Mesenchymal stem cell (in vitro differentiated cells and primary cell): ENCODE measurements at regions not wholly inside any gene's neighbourhood (a gene's known extent, or its start where the extent isn't known, plus 50 kb on each side); places are given as distances from the start of the nearest gene placed in this dataset.

Experiments
- DNase-seq: peaks from one replicate; pipeline ENCODE4 v3.0.0-alpha.2; 2013
- H2AFZ ChIP-seq: one replicate; pipeline ENCODE4 v1.6.1; 2013; ENCODE audit warnings: low read depth, mild to moderate bottlenecking, control low read depth, inconsistent platforms, low read length, moderate library complexity
- H2AK5ac ChIP-seq: 2 replicates; pipeline ENCODE4 v1.6.1; 2013; ENCODE audit warnings: low read length, moderate library complexity, mild to moderate bottlenecking, inconsistent platforms; ENCODE audit not compliant: severe bottlenecking
- H2BK120ac ChIP-seq: one replicate; pipeline ENCODE4 v1.6.1; 2013; ENCODE audit warnings: low read depth, mild to moderate bottlenecking, inconsistent platforms, low read length, moderate library complexity
- H2BK12ac ChIP-seq, 2 experiments: one replicate each; pipeline ENCODE4 v1.6.1; 2013; ENCODE audit warnings: inconsistent platforms in 2 of 2, low read length in 2 of 2, mild to moderate bottlenecking in 2 of 2, moderate library complexity in 2 of 2, control low read depth in 1 of 2
- H2BK15ac ChIP-seq: one replicate; pipeline ENCODE4 v1.6.1; 2013; ENCODE audit warnings: mild to moderate bottlenecking, low read depth, inconsistent platforms; ENCODE audit not compliant: poor library complexity, severe bottlenecking
- H2BK5ac ChIP-seq: 2 replicates; pipeline ENCODE4 v1.6.1; 2013; ENCODE audit warnings: low read depth, mild to moderate bottlenecking, low read length, control low read depth, inconsistent platforms; ENCODE audit not compliant: poor library complexity, severe bottlenecking
- H3K14ac ChIP-seq, 2 experiments: one replicate each; pipeline ENCODE4 v1.6.1; 2013; ENCODE audit warnings: inconsistent platforms in 2 of 2, low read length in 2 of 2, control low read depth in 1 of 2, mild to moderate bottlenecking in 1 of 2, moderate library complexity in 1 of 2
- H3K18ac ChIP-seq, 2 experiments: one replicate each; pipeline ENCODE4 v1.6.1; 2013; ENCODE audit warnings: inconsistent platforms in 2 of 2, low read length in 2 of 2, control low read depth in 1 of 2, low read depth in 1 of 2, mild to moderate bottlenecking in 1 of 2
- H3K23ac ChIP-seq, 2 experiments: one replicate each; pipeline ENCODE4 v1.6.1; 2013; ENCODE audit warnings: inconsistent platforms in 2 of 2, low read length in 2 of 2, mild to moderate bottlenecking in 2 of 2, moderate library complexity in 2 of 2, control low read depth in 1 of 2
- H3K27ac ChIP-seq: 2 replicates; pipeline ENCODE4 v1.5.1; 2013; ENCODE audit warnings: mild to moderate bottlenecking, moderate library complexity, low read length, control low read depth, inconsistent platforms; ENCODE audit not compliant: poor library complexity, severe bottlenecking
- H3K27me3 ChIP-seq, 2 experiments: 2 replicates each; pipeline versions ENCODE4 v1.6.1 to v1.7.0; 2013; ENCODE audit warnings: low read length in 2 of 2, mild to moderate bottlenecking in 2 of 2, moderate library complexity in 2 of 2, control low read depth in 1 of 2, inconsistent platforms in 1 of 2; ENCODE audit not compliant: control insufficient read depth in 1 of 2, insufficient read depth in 1 of 2
- H3K36me3 ChIP-seq, 2 experiments: 2 replicates each; pipeline versions ENCODE4 v1.6.1 to v1.7.0; 2013; ENCODE audit warnings: low read length in 2 of 2, control low read depth in 1 of 2, inconsistent platforms in 1 of 2, low read depth in 1 of 2, mild to moderate bottlenecking in 1 of 2; ENCODE audit not compliant: insufficient read depth in 2 of 2, control insufficient read depth in 1 of 2
- H3K4ac ChIP-seq, 2 experiments: one replicate each; pipeline ENCODE4 v1.6.1; 2013; ENCODE audit warnings: inconsistent platforms in 2 of 2, low read length in 2 of 2, mild to moderate bottlenecking in 2 of 2, moderate library complexity in 2 of 2, control low read depth in 1 of 2, low read depth in 1 of 2
- H3K4me1 ChIP-seq: 2 replicates; pipeline ENCODE4 v1.6.1; 2013; ENCODE audit warnings: low read depth, low read length, control low read depth; ENCODE audit not compliant: control insufficient read depth, insufficient read depth
- H3K4me2 ChIP-seq: 2 replicates; pipeline ENCODE4 v1.6.1; 2013; ENCODE audit warnings: low read length, mild to moderate bottlenecking, inconsistent platforms; ENCODE audit not compliant: poor library complexity, severe bottlenecking
- H3K4me3 ChIP-seq, 2 experiments: 2 replicates each; pipeline versions ENCODE4 v1.5.1 to v1.7.0; 2013; ENCODE audit warnings: low read length in 2 of 2, mild to moderate bottlenecking in 2 of 2, control low read depth in 1 of 2, low read depth in 1 of 2; ENCODE audit not compliant: insufficient read depth in 1 of 2
- H3K79me1 ChIP-seq: replicated peaks from 2 replicates; pipeline ENCODE4 v1.6.1; 2013; ENCODE audit warnings: mild to moderate bottlenecking, control low read depth, low read length, inconsistent platforms; ENCODE audit not compliant: poor library complexity, severe bottlenecking
- H3K9ac ChIP-seq: 2 replicates; pipeline ENCODE4 v1.7.0; 2013; ENCODE audit warnings: mild to moderate bottlenecking, low read length, moderate library complexity
- H3K9me3 ChIP-seq: 2 replicates; pipeline ENCODE4 v1.7.0; 2013; ENCODE audit warnings: mild to moderate bottlenecking, low read length; ENCODE audit not compliant: control insufficient read depth
- H4K8ac ChIP-seq: one replicate; pipeline ENCODE4 v1.6.1; 2013; ENCODE audit warnings: inconsistent platforms, mild to moderate bottlenecking, low read length, moderate library complexity
- H4K91ac ChIP-seq: one replicate; pipeline ENCODE4 v1.6.1; 2013; ENCODE audit warnings: mild to moderate bottlenecking, low read length, inconsistent platforms
- WGBS: methylation state at CpG from one replicate; pipeline ENCODE4 v1.1.7; 2013; ENCODE audit warnings: mixed read lengths; 5-methylcytosine and 5-hydroxymethylcytosine counted together

DNA sequence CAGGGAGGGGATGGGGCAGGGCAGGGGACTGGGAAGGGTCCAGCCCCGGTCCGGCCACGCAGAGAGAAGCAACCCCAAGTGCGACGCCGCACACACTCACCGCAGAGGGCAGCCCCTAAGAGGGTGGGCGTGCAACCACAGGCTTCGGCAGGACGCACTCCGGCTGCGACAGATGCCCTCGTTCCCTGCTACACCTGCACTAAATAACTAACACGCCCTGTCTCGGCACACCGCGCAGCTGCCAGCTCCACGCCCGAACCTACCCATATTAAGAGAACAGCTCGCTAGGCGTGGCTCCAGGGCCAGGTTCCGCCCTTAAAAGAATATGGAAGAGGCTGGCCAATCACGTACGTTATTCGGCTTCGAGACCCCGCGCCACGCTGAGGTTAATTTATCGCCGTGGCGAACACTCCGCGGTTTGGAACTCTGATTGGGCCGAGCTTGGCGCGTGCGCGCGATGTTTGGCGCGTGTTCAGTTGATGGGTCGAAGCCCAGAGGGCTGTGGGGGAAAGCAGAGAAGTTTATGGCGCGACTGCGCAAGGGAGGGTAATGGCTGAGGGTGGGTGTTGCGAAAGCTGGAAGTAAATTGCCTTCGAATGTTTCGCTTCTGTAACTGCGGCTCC, 91.1 kb downstream of the OR13A1 start:
- Histone ChIP-seq H3K9ac (no peak overlapping the region), H2BK5ac (no peak overlapping the region), H4K91ac (no peak overlapping the region), H3K27ac (no peak overlapping the region), H3K4me3 (no peak overlapping the region), H3K4ac (no peak overlapping the region), H3K4me1 (no peaks in the 10 kb centered on the region), H3K79me1 (no peaks in the 10 kb centered on the region), H3K23ac (no peak overlapping the region), H3K27me3 (peaks cover 4 to 31% of the 10 kb centered on the region in 2 experiments), H3K4me2 (no peak overlapping the region), H3K18ac (no peak overlapping the region), H4K8ac (no peak overlapping the region), H2BK120ac (no peak overlapping the region), H2AFZ (no peak overlapping the region), H3K36me3 (no peaks in the 10 kb centered on the region), H3K9me3 (no peaks in the 10 kb centered on the region), H2BK15ac (no peak overlapping the region), H2BK12ac (no peak overlapping the region), H2AK5ac (no peak overlapping the region), H3K14ac (no peak overlapping the region)
- DNase-seq: no peak
- 95% methylated on average over 50 of the region's 50 CpGs for WGBS

- H3K36me3 ChIP-seq: no peaks in the 10 kb centered on the region
- no peak overlapping the region for H4K8ac ChIP-seq
- no peak overlapping the region for H3K4me3 ChIP-seq
- DNase-seq: no peak
- H3K27me3 ChIP-seq: peaks cover 4 to 31% of the 10 kb centered on the region in 2 experiments
- no peak overlapping the region for H2BK12ac ChIP-seq
- 64% methylated on average over 2 of the region's 2 CpGs for WGBS
- no peak overlapping the region for H3K18ac ChIP-seq
- no peak overlapping the region for H2BK5ac ChIP-seq
- H3K23ac ChIP-seq: no peak overlapping the region
- no peaks in the 10 kb centered on the region for H3K79me1 ChIP-seq
- H3K4me2 ChIP-seq: no peak overlapping the region
- H2AFZ ChIP-seq: no peak overlapping the region
- H3K4me1 ChIP-seq: no peaks in the 10 kb centered on the region
- no peak overlapping the region for H3K9ac ChIP-seq
- no peak overlapping the region for H2AK5ac ChIP-seq
- peaks cover 9% of the 10 kb centered on the region for H3K9me3 ChIP-seq
- H2BK15ac ChIP-seq: no peak overlapping the region
- no peak overlapping the region for H2BK120ac ChIP-seq
- no peak overlapping the region for H4K91ac ChIP-seq
- H3K14ac ChIP-seq: no peak overlapping the region
- no peak overlapping the region for H3K4ac ChIP-seq
- H3K27ac ChIP-seq: no peak overlapping the region
Measured at GRCh38 chr10:45227042-45227441, 88.4 kb downstream of the OR13A1 start.

DNA sequence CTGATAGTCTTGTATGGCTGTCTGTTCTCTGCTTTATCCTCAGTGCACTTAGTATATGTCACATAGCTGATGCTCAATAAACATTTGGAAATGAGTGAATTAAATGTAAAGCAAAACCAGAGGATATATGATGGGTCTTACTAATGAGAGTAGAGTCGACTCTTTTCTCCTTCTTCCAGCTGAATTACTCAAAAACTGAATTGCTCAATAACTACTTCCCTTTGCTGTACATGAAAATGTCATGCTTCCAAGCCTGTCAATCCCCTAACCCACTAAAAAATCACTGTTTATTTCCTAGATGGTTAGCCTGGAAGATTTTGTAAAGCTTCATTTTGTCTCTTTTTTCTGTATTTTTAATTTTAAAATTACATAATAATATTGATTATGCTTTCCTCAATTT, 88.0 kb downstream of the OR13A1 start:
- Histone ChIP-seq H2BK15ac (no peak overlapping the region), H2AFZ (no peak overlapping the region), H3K36me3 (no peaks in the 10 kb centered on the region), H3K23ac (no peak overlapping the region), H2BK5ac (no peak overlapping the region), H3K9me3 (peaks cover 9% of the 10 kb centered on the region), H3K4ac (no peak overlapping the region), H2BK120ac (no peak overlapping the region), H3K79me1 (no peaks in the 10 kb centered on the region), H4K91ac (no peak overlapping the region), H3K4me2 (no peak overlapping the region), H3K14ac (no peak overlapping the region), H3K18ac (no peak overlapping the region), H4K8ac (no peak overlapping the region), H3K9ac (no peak overlapping the region), H3K27me3 (peaks cover 4 to 31% of the 10 kb centered on the region in 2 experiments), H3K27ac (no peak overlapping the region), H2AK5ac (no peak overlapping the region), H2BK12ac (no peak overlapping the region), H3K4me3 (no peak overlapping the region), H3K4me1 (no peaks in the 10 kb centered on the region)
- no peak for DNase-seq
- WGBS: 29% methylated on average over 1 of the region's 1 CpG

DNA sequence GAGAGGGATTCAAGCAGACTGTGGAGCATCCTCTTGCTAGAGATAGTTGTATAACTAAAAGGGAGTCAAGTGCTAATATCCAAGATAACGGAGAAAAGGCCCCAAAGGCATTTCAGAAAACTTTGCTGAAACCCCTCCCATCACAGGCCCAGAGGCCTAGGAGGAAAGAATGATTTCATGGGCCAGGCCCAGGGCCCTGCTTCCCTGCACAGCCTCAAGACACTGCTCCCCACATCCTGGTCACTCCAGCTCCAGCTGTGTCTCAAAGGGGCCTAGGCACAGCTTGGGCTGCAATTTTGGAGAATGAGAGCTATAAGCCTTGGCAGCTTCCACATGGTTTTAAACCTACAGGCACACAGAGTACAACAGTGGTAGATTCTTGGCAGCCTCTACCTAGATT, 85.6 kb downstream of the OR13A1 start:
- Histone ChIP-seq H3K4me1 (no peaks in the 10 kb centered on the region), H3K4ac (no peak overlapping the region), H3K9me3 (peaks cover 9% of the 10 kb centered on the region), H2BK15ac (no peak overlapping the region), H4K91ac (no peak overlapping the region), H2AK5ac (no peak overlapping the region), H2BK12ac (no peak overlapping the region), H2AFZ (no peak overlapping the region), H3K36me3 (no peaks in the 10 kb centered on the region), H3K79me1 (no peaks in the 10 kb centered on the region), H3K4me3 (no peak overlapping the region), H3K9ac (no peak overlapping the region), H3K23ac (no peak overlapping the region), H2BK5ac (no peak overlapping the region), H2BK120ac (no peak overlapping the region), H4K8ac (no peak overlapping the region), H3K18ac (no peak overlapping the region), H3K27me3 (peaks cover 4 to 24% of the 10 kb centered on the region in 2 experiments), H3K27ac (no peak overlapping the region), H3K14ac (no peak overlapping the region), H3K4me2 (no peak overlapping the region)
- 65% methylated on average over 1 of the region's 1 CpG for WGBS
- no peak for DNase-seq
